HG03039 (cell line): ENCODE measurements at regions not wholly inside any gene's neighbourhood (a gene's known extent, or its start where the extent isn't known, plus 50 kb on each side); places are given as distances from the start of the nearest gene placed in this dataset.
"Not testable (repeated sequence)": the region's sequence is repeated elsewhere in the genome, so short reads cannot be mapped to it uniquely, and the experiment has no call there.

Experiments used
- ATAC-seq: cut with Tn5 transposase; IDR thresholded peaks from one replicate; pipeline ENCODE4 v1.9.1; 2021; ENCODE audit warnings: mild to moderate bottlenecking, moderate library complexity; ENCODE audit not compliant: unreplicated experiment

- ATAC-seq = no peak
Observed at GRCh38 chr7:96770758-96771157, 61.1 kb upstream of the SEM1 start.

GRCh38 chr7:96772139-96772694, 62.6 kb upstream of the SEM1 start:
- ATAC-seq = no peak

GRCh38 chr7:96773483-96773882, 63.8 kb upstream of the SEM1 start:
- ATAC-seq = no peak

- no peak for ATAC-seq
Observed at GRCh38 chr7:96774358-96774757, 64.7 kb upstream of the SEM1 start.

GRCh38 chr7:96775046-96775445, 65.4 kb upstream of the SEM1 start:
- ATAC-seq = no peak

- ATAC-seq = no peak
Observed at GRCh38 chr7:96778263-96778662, 68.6 kb upstream of the SEM1 start.

GRCh38 chr7:96781919-96782318, 72.3 kb upstream of the SEM1 start:
- no peak for ATAC-seq

GRCh38 chr7:96782686-96783298, 73.1 kb upstream of the SEM1 start:
- ATAC-seq = not testable (repeated sequence)

GRCh38 chr7:96784597-96784996, 75.0 kb upstream of the SEM1 start:
- ATAC-seq = no peak

GRCh38 chr7:96786261-96786997, 76.8 kb upstream of the SEM1 start:
- no peak for ATAC-seq

GRCh38 chr7:96786998-96787395, 77.4 kb upstream of the SEM1 start:
- ATAC-seq = no peak

GRCh38 chr7:96789914-96790313, 80.3 kb upstream of the SEM1 start:
- ATAC-seq = no peak

GRCh38 chr7:96792115-96792514, 82.5 kb upstream of the SEM1 start:
- no peak for ATAC-seq

GRCh38 chr7:96794063-96794462, 84.4 kb upstream of the SEM1 start:
- no peak for ATAC-seq

GRCh38 chr7:96800122-96800521, 90.5 kb upstream of the SEM1 start:
- ATAC-seq = no peak

GRCh38 chr7:96800824-96801223, 91.2 kb upstream of the SEM1 start:
- ATAC-seq = no peak

- ATAC-seq = no peak
Observed at GRCh38 chr7:96819111-96819700, 109.6 kb upstream of the SEM1 start.

- ATAC-seq = not testable (repeated sequence)
Observed at GRCh38 chr7:96821131-96821530, 111.5 kb upstream of the SEM1 start.

- ATAC-seq = no peak
Observed at GRCh38 chr7:96822824-96823223, 113.2 kb upstream of the SEM1 start.

- ATAC-seq = no peak
Observed at GRCh38 chr7:96823274-96823673, 113.6 kb upstream of the SEM1 start.

GRCh38 chr7:96824686-96825085, 115.0 kb upstream of the SEM1 start:
- no peak for ATAC-seq

- ATAC-seq = no peak
Observed at GRCh38 chr7:96825285-96825684, 115.6 kb upstream of the SEM1 start.
